Kidney tubule cell (primary cell): ENCODE measurements at regions not wholly inside any gene's neighbourhood (a gene's known extent, or its start where the extent isn't known, plus 50 kb on each side); places are given as distances from the start of the nearest gene placed in this dataset.

ENCODE experiments used
- DNase-seq: peaks from one replicate; pipeline ENCODE4 v3.0.0-alpha.2; 2018; ENCODE audit warnings: low spot score

DNA sequence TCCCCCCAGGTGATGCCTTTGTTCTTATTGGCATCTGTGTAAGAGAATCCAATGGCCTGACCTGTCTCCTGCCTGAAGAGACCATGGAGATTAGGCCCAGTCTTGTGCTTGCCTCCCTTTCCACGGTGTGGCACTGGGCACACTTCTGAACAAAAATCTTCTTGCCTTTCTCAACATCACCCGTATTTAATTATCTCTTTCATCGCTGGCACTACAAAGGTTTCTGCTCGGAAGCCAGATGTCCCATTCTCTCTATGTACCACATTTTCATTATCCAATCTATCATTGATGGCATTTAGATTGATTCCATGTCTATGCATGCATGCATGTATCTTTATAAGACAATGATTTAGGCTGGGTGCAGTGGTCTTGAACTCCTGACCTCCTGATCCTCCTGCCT, 74.3 kb downstream of the SLC25A15 start:
- no peak for DNase-seq

DNA sequence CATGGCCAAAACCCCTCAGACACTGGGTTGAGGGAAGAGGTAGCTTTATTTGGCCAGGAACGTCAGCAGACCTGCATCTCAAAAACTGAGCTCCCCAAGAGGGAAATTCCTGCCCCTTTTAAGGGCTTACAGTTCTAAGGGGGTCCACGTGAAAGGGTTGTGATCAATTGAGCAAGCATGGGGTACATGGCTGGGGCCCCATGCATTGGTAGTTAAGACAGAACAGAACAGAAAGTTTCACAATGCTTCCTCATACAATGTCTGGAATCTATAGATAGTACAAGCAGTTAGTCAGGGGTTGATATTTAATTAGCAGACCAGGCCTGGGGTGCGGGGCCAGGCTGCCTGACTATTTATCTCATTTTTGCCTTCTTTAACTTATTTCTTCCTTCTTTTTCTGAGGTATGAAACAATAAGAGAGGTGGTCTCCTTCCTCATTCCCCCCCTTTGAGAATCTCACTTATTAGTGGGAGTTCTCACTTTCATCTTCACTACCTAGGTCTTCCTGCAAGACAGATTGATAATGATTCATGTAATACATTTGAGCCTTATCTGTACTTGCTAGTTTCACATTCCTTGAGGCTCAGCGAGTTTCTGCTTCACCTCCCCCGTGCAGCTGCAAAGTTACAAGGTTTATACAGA, 84.8 kb downstream of the SLC25A15 start:
- DNase-seq, result no peak

DNA sequence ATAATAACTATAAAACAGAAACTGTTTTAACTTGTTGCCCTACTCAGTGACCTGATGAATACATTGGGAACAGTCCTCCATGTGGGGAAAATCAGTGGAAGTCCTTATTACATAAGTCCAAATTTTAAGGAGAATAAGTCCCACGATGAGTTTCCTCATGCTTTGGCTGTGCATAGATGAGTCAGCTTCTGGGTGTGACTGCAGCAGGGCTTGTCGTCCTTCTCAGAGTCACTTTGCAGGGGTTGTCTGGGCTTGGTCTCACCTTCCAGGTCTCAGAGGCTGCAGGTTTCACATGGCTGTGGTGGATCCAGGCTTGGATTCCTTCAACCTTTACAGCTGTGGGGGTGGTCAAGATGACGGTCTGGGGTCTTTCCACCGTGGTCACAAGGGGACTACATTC, 85.6 kb downstream of the SLC25A15 start:
- no peak for DNase-seq

DNA sequence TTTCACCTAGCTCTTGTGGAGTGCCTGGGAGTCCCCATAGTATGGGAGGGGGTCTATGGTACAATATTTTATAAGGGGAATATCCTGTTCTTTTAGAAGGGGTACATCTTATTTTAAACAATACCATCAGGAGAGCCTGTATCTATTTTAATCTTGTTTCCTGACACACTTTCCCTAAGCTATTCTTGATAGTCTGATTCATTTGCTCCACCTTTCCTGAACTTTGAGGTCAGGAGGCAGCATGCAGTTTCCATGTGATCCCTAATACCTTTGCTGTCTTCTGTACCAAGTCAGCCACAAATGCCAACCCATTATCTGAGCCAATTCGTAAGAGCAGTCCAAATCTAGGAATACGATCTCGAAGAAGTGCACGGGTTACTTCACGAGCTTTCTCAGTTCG, 86.2 kb downstream of the SLC25A15 start:
- no peak for DNase-seq

DNA sequence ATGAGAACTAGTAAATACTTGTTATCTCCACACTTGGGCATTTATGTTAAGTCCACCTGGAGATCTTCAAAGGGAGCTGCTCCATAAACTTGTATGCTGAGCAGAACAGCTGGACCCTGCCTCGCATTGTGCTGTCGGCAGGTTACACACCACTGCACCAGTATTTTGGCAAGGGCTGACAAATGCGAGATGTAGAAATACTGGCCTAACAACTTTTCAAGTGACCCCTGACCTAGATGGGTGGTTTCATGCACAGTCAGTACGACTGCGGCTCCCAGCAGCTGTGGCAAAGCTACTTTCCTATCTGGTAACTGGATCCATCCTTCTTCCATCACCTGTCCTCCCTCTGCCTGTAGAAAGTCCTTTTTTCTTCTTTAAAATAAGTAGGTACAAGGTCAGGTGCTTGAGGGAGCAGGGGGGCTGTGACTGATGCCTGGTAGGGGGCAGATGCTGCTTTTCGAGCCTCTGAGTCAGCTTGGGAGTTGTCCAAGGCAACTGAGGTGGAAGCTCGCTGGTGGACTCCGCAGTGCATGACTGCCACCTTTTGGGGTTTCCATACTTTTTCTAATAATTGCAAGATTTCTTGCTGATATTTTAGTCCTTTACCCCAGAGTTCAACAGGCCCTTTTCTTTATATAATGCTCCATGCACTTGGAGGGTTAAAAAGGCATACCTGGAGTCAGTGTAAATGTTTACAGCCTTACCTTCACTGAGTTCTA, 86.8 kb downstream of the SLC25A15 start:
- peak; percentile 31 for DNase-seq

DNA sequence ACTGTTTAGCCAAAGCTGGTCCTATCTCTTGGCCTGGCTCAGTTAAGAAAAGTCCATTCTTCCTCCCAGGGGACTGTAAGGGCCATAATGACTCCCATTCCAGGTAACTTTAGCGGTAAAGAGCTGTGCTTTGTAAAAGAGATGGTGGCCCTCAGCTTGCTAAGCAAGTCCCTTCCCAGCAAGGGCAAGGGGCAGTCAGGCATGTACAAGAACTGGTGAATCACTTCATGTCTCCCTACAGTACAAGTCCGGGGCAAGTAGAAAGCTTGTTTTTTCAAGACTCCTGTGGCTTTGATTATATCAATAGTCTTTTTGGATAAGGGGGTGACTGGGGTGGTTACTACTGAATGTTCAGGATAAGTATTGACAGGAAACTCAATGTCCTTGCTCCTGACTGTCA, 88.9 kb downstream of the SLC25A15 start:
- peak; percentile 80 for DNase-seq

DNA sequence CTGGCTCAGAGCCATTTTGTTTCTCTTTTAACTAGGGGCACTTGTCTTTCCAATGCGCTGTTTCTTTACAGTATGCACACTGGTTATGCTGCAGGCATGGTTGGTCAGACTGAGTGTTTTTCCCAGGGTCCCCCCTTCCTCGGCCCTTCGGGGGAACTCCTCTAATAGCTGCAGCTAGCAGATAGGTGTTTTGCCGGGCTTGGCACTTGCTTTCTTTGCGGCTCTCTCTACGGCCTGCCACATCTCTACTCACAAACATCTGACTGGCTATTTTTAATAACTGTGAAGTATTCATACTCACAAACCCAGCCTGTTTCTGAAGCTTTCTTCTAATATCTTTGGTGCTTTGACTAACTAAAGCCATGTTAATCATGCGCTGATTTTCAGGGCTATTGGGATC, 89.4 kb downstream of the SLC25A15 start:
- no peak for DNase-seq
